Panc1 (cell line): ENCODE measurements at regions not wholly inside any gene's neighbourhood (a gene's known extent, or its start where the extent isn't known, plus 50 kb on each side); places are given as distances from the start of the nearest gene placed in this dataset.

Experiments used
- ATAC-seq: fragments of 200-7000 bp; cut with Tn5 transposase; 2 replicates; pipeline ENCODE4 v1.9.1; 2020; ENCODE audit warnings: mild to moderate bottlenecking, moderate library complexity
- BruUV-seq: library from RNA; stranded (reverse); fragments of 400-500 nt; replicated peaks from 2 replicates; lab custom pipeline; 2021; lab: Mats Ljungman, UMichigan
- CTCF ChIA-PET: fragments of 300-600 bp; sonication (Branson Sonifier 250); formaldehyde crosslinking; loops from one replicate; lab custom pipeline; 2022; ENCODE audit warnings: antibody characterized with exemption; lab: Charles Lee
- POLR2A ChIA-PET: fragments of 300-600 bp; sonication (Branson Sonifier 250); formaldehyde crosslinking; loops from one replicate; lab custom pipeline; 2022; ENCODE audit warnings: antibody characterized with exemption; lab: Charles Lee
- DNase-seq: peaks from one replicate; pipeline ENCODE4 v3.0.0-alpha.2; 2010; ENCODE audit warnings: low read depth, low spot score
- H3K27ac ChIP-seq: 2 replicates; pipeline ENCODE4 v1.5.1; 2011; ENCODE audit warnings: mild to moderate bottlenecking, low read length, inconsistent platforms
- H3K27me3 ChIP-seq: fragments of 200-500 bp; sonication (Bioruptor generic); 2 replicates; pipeline ENCODE4 v1.6.0; 2014; ENCODE audit warnings: low read length, inconsistent platforms; ENCODE audit not compliant: control insufficient read depth, insufficient read depth
- H3K36me3 ChIP-seq: fragments of 200-500 bp; sonication (Bioruptor generic); 2 replicates; pipeline ENCODE4 v1.5.1; 2014; ENCODE audit warnings: inconsistent platforms, mild to moderate bottlenecking, low read length, moderate library complexity; ENCODE audit not compliant: control insufficient read depth, insufficient read depth
- H3K4me1 ChIP-seq: 2 replicates; pipeline ENCODE4 v1.5.1; 2011; ENCODE audit warnings: inconsistent platforms, mild to moderate bottlenecking, low read length, moderate library complexity; ENCODE audit not compliant: control insufficient read depth, insufficient read depth
- H3K4me3 ChIP-seq, 2 experiments: 2 replicates each; pipeline ENCODE4 v1.5.1; 2011 to 2012; ENCODE audit warnings: low read depth in 2 of 2, low read length in 2 of 2, mild to moderate bottlenecking in 2 of 2, inconsistent platforms in 1 of 2, moderate library complexity in 1 of 2
- H3K9me3 ChIP-seq: fragments of 200-500 bp; sonication (Bioruptor generic); 2 replicates; pipeline ENCODE4 v1.5.1; 2014; ENCODE audit warnings: low read depth, mild to moderate bottlenecking, inconsistent platforms, low read length, moderate library complexity; ENCODE audit not compliant: control insufficient read depth, insufficient read depth
- CTCF ChIP-seq: fragments of 450-650 bp; IDR thresholded peaks from 2 replicates; pipeline ENCODE4 v1.5.1; 2017; ENCODE audit warnings: mild to moderate bottlenecking
- POLR2AphosphoS5 ChIP-seq: IDR thresholded peaks from 2 replicates; pipeline ENCODE4 v1.6.1; 2012; ENCODE audit warnings: mild to moderate bottlenecking, low read depth, low read length, moderate library complexity
- SIN3A ChIP-seq: IDR thresholded peaks from 2 replicates; pipeline ENCODE4 v1.6.1; 2012; ENCODE audit warnings: low read depth, mild to moderate bottlenecking, low read length, moderate library complexity, borderline replicate concordance; ENCODE audit not compliant: insufficient read depth
- TCF7L2 ChIP-seq: IDR thresholded peaks from 2 replicates; pipeline ENCODE4 v1.6.1; 2011; ENCODE audit warnings: mild to moderate bottlenecking, low read depth, low read length, inconsistent platforms
- in situ Hi-C: cut with HindIII; loops from 2 replicates; pipeline ENCODE4 v1.10.0; 2016; ENCODE audit warnings: low sequenced_read_pairs, low pct_unique_long_range_greater_than_20kb
- intact Hi-C: fragments of 100-400 bp; cut with micrococcal nuclease; formaldehyde crosslinking; loops from one replicate; pipeline ENCODE4 v1.10.0; 2022; ENCODE audit not compliant: unreplicated experiment
- TF ChIP-seq, protein P1 (sequence below), 2 experiments: IDR thresholded peaks; 2 replicates each; pipeline ENCODE4 v1.6.1; 2011 to 2012; ENCODE audit warnings: low read depth in 2 of 2, control low read depth in 1 of 2, low read length in 1 of 2, mild to moderate bottlenecking in 1 of 2, moderate library complexity in 1 of 2; ENCODE audit not compliant: insufficient read depth in 1 of 2

GRCh38 chr16:14375132-14375491, 254.9 kb downstream of the PARN start:
- Histone ChIP-seq H3K27me3 (no peaks in the 10 kb centered on the region), H3K27ac (no peak overlapping the region), H3K4me1 (0 out of 2 replicates have a peak, but pooled peaks cover 8% of the 10 kb centered on the region), H3K36me3 (no peaks in the 10 kb centered on the region), H3K9me3 (no peaks in the 10 kb centered on the region), H3K4me3 (no peak overlapping the region)
- ChIA-PET CTCF (no interaction called here), POLR2A (no interaction called here)
- ATAC-seq = no peak
- no peak for DNase-seq
- intact Hi-C loops (no loop called here), in situ Hi-C loops (no loop called here)
- no TSS peak for BruUV-seq
- TF ChIP-seq CTCF (no peak), TCF7L2 (no peak), SIN3A (no peak), POLR2AphosphoS5 (no peak)
- TF ChIP-seq, protein P1, sequence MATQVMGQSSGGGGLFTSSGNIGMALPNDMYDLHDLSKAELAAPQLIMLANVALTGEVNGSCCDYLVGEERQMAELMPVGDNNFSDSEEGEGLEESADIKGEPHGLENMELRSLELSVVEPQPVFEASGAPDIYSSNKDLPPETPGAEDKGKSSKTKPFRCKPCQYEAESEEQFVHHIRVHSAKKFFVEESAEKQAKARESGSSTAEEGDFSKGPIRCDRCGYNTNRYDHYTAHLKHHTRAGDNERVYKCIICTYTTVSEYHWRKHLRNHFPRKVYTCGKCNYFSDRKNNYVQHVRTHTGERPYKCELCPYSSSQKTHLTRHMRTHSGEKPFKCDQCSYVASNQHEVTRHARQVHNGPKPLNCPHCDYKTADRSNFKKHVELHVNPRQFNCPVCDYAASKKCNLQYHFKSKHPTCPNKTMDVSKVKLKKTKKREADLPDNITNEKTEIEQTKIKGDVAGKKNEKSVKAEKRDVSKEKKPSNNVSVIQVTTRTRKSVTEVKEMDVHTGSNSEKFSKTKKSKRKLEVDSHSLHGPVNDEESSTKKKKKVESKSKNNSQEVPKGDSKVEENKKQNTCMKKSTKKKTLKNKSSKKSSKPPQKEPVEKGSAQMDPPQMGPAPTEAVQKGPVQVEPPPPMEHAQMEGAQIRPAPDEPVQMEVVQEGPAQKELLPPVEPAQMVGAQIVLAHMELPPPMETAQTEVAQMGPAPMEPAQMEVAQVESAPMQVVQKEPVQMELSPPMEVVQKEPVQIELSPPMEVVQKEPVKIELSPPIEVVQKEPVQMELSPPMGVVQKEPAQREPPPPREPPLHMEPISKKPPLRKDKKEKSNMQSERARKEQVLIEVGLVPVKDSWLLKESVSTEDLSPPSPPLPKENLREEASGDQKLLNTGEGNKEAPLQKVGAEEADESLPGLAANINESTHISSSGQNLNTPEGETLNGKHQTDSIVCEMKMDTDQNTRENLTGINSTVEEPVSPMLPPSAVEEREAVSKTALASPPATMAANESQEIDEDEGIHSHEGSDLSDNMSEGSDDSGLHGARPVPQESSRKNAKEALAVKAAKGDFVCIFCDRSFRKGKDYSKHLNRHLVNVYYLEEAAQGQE (IDR thresholded peaks at IDR 0.05; ENCODE audit: insufficient read depth in 1 of 2, low read depth in 2 of 2, low read length in 1 of 2) = no peak

- ChIA-PET POLR2A (no interaction called here), CTCF (no interaction called here)
- intact Hi-C loops = no loop called here
- no peak for ATAC-seq
- Histone ChIP-seq H3K9me3 (no peaks in the 10 kb centered on the region), H3K27me3 (no peaks in the 10 kb centered on the region), H3K27ac (no peak overlapping the region), H3K36me3 (no peaks in the 10 kb centered on the region), H3K4me1 (0 out of 2 replicates have a peak, but pooled peaks cover 8% of the 10 kb centered on the region), H3K4me3 (no peak overlapping the region)
- no TSS peak for BruUV-seq
- no peak for DNase-seq
- TF ChIP-seq POLR2AphosphoS5 (no peak), CTCF (no peak), SIN3A (no peak), TCF7L2 (no peak)
- TF ChIP-seq, protein P1 (IDR thresholded peaks at IDR 0.05; ENCODE audit: insufficient read depth in 1 of 2, low read depth in 2 of 2, low read length in 1 of 2) = no peak
- in situ Hi-C loops = no loop called here
These were observed 255.5 kb downstream of the PARN start for GRCh38 chr16:14374451-14375131.
